ENCODE measurements at regions not wholly inside any gene's neighbourhood (a gene's known extent, or its start where the extent isn't known, plus 50 kb on each side); places are given as distances from the start of the nearest gene placed in this dataset.

DNA sequence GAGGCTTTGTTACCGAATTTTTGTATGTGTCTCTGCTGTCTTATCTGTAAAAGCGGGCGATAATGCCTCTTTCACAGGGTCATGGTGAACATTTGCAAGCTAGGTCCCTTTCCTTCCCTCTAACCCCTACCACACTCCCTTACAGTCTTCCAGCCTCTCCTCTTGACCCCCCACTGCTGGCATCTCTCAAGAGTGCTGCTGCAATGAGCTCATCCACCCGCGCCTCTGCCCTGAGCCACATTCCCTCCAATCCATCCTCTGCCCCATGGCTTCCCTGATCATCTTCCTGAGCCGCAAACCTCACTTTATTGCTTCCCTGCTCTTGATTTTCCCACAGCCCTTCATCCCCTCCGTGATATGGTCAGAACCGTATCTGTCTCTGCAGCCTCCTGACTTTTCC is 343.6 kb downstream of the BCL11B start:
- TF ChIP-seq ZBTB7A (IDR thresholded peaks at IDR 0.05; ENCODE audit: low read depth) (no peak), EGR1 (IDR thresholded peaks at IDR 0.05) (no peak), CEBPB (IDR thresholded peaks at IDR 0.05) (no peak), NFIC (IDR thresholded peaks at IDR 0.05) (no peak), CREB1 (IDR thresholded peaks at IDR 0.05; ENCODE audit: low read depth) (no peak), TAF1 (IDR thresholded peaks at IDR 0.05; ENCODE audit: low read depth) (no peak), EP300 (IDR thresholded peaks at IDR 0.05; ENCODE audit: borderline replicate concordance) (no peak), RAD21 (IDR thresholded peaks at IDR 0.05; ENCODE audit: low read depth) (no peak), TCF12 (IDR thresholded peaks at IDR 0.05; ENCODE audit: low read depth) (no peak)
- TF ChIP-seq, protein P1, sequence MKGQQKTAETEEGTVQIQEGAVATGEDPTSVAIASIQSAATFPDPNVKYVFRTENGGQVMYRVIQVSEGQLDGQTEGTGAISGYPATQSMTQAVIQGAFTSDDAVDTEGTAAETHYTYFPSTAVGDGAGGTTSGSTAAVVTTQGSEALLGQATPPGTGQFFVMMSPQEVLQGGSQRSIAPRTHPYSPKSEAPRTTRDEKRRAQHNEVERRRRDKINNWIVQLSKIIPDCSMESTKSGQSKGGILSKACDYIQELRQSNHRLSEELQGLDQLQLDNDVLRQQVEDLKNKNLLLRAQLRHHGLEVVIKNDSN (IDR thresholded peaks at IDR 0.05) = no peak
- TF ChIP-seq, protein P2, sequence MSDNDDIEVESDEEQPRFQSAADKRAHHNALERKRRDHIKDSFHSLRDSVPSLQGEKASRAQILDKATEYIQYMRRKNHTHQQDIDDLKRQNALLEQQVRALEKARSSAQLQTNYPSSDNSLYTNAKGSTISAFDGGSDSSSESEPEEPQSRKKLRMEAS (IDR thresholded peaks at IDR 0.05) = no peak
- TF ChIP-seq, protein P3, sequence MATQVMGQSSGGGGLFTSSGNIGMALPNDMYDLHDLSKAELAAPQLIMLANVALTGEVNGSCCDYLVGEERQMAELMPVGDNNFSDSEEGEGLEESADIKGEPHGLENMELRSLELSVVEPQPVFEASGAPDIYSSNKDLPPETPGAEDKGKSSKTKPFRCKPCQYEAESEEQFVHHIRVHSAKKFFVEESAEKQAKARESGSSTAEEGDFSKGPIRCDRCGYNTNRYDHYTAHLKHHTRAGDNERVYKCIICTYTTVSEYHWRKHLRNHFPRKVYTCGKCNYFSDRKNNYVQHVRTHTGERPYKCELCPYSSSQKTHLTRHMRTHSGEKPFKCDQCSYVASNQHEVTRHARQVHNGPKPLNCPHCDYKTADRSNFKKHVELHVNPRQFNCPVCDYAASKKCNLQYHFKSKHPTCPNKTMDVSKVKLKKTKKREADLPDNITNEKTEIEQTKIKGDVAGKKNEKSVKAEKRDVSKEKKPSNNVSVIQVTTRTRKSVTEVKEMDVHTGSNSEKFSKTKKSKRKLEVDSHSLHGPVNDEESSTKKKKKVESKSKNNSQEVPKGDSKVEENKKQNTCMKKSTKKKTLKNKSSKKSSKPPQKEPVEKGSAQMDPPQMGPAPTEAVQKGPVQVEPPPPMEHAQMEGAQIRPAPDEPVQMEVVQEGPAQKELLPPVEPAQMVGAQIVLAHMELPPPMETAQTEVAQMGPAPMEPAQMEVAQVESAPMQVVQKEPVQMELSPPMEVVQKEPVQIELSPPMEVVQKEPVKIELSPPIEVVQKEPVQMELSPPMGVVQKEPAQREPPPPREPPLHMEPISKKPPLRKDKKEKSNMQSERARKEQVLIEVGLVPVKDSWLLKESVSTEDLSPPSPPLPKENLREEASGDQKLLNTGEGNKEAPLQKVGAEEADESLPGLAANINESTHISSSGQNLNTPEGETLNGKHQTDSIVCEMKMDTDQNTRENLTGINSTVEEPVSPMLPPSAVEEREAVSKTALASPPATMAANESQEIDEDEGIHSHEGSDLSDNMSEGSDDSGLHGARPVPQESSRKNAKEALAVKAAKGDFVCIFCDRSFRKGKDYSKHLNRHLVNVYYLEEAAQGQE (IDR thresholded peaks at IDR 0.05; ENCODE audit: low read depth) = no peak
